Tibial nerve (tissue), 4 donors: ENCODE measurements at regions not wholly inside any gene's neighbourhood (a gene's known extent, or its start where the extent isn't known, plus 50 kb on each side); places are given as distances from the start of the nearest gene placed in this dataset.
"Not testable (repeated sequence)": the region's sequence is repeated elsewhere in the genome, so short reads cannot be mapped to it uniquely, and the experiment has no call there.

Experiments used
- EP300 ChIP-seq, 2 donors: sonication (generic); formaldehyde crosslinking; IDR thresholded peaks; one replicate each; pipeline ENCODE4 v1.6.1; 2017; ENCODE audit warnings: antibody characterized with exemption in 2 of 2, mild to moderate bottlenecking in 1 of 2
- POLR2A ChIP-seq, 2 donors: fragments of 450-650 bp; IDR thresholded peaks; one replicate each; pipeline ENCODE4 v1.6.1; 2017; ENCODE audit warnings: antibody characterized with exemption in 2 of 2, mild to moderate bottlenecking in 2 of 2, moderate library complexity in 2 of 2
- TF ChIP-seq, protein P1 (sequence below), 5 experiments: fragments of 200-600 bp in 3 of 5; fragments of 450-650 bp in 2 of 5; sonication (generic) in 3 of 5; IDR thresholded peaks; one replicate each; pipeline ENCODE4 v1.5.1; 2016 to 2019; ENCODE audit warnings: antibody characterized with exemption in 5 of 5, mild to moderate bottlenecking in 3 of 5, moderate library complexity in 2 of 5

DNA sequence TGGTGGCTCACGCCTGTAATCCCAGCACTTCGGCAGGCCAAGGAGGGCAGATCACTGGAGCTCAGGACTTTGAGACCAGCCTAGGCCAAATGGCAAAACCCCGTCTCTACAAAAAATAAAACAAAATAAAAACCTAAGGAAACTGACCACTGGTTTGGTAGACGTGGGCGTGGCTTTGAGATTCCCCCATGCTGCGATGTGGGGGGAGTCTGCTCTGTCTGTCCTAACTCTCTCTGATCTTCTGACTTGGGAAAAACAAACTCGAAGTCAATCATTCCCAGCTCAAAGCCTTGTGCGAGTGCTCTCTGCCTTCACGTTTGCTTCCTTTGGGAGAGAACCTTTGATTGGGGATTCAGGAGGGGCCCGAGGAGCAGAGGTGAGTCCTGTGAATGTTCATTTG lies 369.1 kb upstream of the USP9Y start:
- TF ChIP-seq, protein P1, sequence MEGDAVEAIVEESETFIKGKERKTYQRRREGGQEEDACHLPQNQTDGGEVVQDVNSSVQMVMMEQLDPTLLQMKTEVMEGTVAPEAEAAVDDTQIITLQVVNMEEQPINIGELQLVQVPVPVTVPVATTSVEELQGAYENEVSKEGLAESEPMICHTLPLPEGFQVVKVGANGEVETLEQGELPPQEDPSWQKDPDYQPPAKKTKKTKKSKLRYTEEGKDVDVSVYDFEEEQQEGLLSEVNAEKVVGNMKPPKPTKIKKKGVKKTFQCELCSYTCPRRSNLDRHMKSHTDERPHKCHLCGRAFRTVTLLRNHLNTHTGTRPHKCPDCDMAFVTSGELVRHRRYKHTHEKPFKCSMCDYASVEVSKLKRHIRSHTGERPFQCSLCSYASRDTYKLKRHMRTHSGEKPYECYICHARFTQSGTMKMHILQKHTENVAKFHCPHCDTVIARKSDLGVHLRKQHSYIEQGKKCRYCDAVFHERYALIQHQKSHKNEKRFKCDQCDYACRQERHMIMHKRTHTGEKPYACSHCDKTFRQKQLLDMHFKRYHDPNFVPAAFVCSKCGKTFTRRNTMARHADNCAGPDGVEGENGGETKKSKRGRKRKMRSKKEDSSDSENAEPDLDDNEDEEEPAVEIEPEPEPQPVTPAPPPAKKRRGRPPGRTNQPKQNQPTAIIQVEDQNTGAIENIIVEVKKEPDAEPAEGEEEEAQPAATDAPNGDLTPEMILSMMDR (IDR thresholded peaks at IDR 0.05), result not testable (repeated sequence)
- not testable (repeated sequence) for TF ChIP-seq POLR2A, EP300 (IDR thresholded peaks at IDR 0.05)
